HUES64 (cell line): ENCODE measurements at regions not wholly inside any gene's neighbourhood (a gene's known extent, or its start where the extent isn't known, plus 50 kb on each side); places are given as distances from the start of the nearest gene placed in this dataset.
A peak's percentile ranks its signal among the peaks of the same experiment; 100 is the strongest.
"Not testable (repeated sequence)": the region's sequence is repeated elsewhere in the genome, so short reads cannot be mapped to it uniquely, and the experiment has no call there.

Experiments used
- H3K27ac ChIP-seq: 2 replicates; pipeline ENCODE4 v1.7.0; 2013; ENCODE audit warnings: low read depth, low read length, inconsistent platforms
- H3K27me3 ChIP-seq: 2 replicates; pipeline ENCODE4 v1.6.1; 2013; ENCODE audit warnings: mild to moderate bottlenecking, low read length; ENCODE audit not compliant: insufficient read depth
- H3K36me3 ChIP-seq: 2 replicates; pipeline ENCODE4 v1.6.1; 2013; ENCODE audit warnings: mild to moderate bottlenecking, low read length; ENCODE audit not compliant: insufficient read depth
- H3K4me1 ChIP-seq: 2 replicates; pipeline ENCODE4 v1.6.1; 2013; ENCODE audit warnings: mild to moderate bottlenecking, low read length, moderate library complexity; ENCODE audit not compliant: insufficient read depth
- H3K4me3 ChIP-seq: 2 replicates; pipeline ENCODE4 v1.5.1; 2013; ENCODE audit warnings: mild to moderate bottlenecking, low read length, moderate library complexity
- H3K9ac ChIP-seq: 2 replicates; pipeline ENCODE4 v1.6.1; 2013; ENCODE audit warnings: mild to moderate bottlenecking, low read depth, low read length
- H3K9me3 ChIP-seq: 2 replicates; pipeline ENCODE4 v1.6.1; 2013; ENCODE audit warnings: low read depth, low read length; ENCODE audit not compliant: insufficient read depth
- WGBS: fragments of 150-250, 120-280 bp; methylation state at CpG from one replicate; pipeline ENCODE4 v1.1.7; 2013; ENCODE audit warnings: missing lambda C conversion rate; 5-methylcytosine and 5-hydroxymethylcytosine counted together

- H3K9me3 ChIP-seq, H3K4me1 ChIP-seq, H3K36me3 ChIP-seq, H3K9ac ChIP-seq, H3K27ac ChIP-seq, H3K27me3 ChIP-seq, H3K4me3 ChIP-seq: not testable (repeated sequence)
- no CpG with 5 or more reads among the region's 3 CpGs for WGBS
Observed at GRCh38 chr1:144516172-144516571, 54.7 kb upstream of the NBPF15 start.

DNA sequence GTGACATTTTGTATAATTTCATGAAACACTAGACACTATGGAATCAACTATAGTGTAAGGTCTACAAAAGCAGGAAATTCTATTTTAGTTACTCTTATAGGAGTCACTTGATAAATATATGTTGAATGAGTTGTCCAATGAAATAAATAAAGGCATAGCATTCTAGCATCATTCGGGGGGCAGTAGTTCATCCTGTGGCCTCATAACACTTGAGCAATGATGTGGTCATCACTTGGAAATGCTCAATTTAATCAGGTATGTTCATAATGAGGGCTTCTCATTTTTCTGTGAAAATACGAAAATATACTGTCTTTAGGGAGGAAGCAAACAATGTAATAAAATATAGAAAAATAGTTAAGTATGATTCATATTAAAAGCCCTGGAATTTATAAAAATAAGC lies 55.4 kb upstream of the NBPF15 start:
- H3K4me3 ChIP-seq, H3K27ac ChIP-seq: not testable (repeated sequence)
- no CpG with 5 or more reads among the region's 2 CpGs for WGBS

GRCh38 chr1:144518439-144518838 lies 57.0 kb upstream of the NBPF15 start:
- not testable (repeated sequence) for H3K27ac ChIP-seq, H3K4me1 ChIP-seq, H3K36me3 ChIP-seq, H3K27me3 ChIP-seq, H3K9ac ChIP-seq, H3K4me3 ChIP-seq, H3K9me3 ChIP-seq
- WGBS: 79% methylated on average over 4 of the region's 9 CpGs

More for the DNA sequence above, 55.4 kb upstream of the NBPF15 start:
- not testable (repeated sequence) for H3K4me1 ChIP-seq, H3K27me3 ChIP-seq, H3K9ac ChIP-seq, H3K9me3 ChIP-seq, H3K36me3 ChIP-seq

DNA sequence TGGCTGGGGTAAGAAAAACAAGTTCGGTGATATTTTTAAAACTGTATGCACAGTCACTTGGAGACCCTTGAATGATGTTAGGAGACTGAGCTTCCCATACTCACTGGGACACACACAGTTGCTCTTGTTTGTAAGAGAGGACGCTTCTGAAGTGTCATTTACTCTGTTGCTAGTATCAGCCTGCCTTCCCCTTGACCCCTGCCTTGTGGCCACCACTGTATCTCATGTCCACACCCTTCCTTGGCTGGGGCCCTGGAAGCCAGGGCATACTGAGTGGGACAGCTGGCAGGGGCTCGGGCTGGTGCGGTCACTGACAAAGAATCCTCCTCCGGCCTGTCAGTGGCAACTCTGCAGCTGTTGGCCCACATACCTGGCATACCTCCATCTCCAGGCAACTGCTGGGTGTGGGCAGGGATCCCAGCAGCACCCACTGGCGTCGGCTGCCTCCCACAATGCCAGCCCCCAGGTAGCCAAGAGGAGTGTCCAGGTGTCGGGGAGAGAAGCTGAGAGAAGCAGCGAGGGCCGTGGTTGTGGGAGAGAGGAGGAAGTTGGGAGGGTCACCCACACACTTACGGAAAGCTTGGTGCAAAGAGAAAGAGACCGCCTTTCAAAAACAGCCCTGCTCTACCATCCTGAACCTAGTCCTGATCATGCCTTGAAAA lies 58.2 kb upstream of the NBPF15 start:
- not testable (repeated sequence) for H3K4me3 ChIP-seq, H3K4me1 ChIP-seq, H3K9me3 ChIP-seq, H3K27ac ChIP-seq, H3K27me3 ChIP-seq, H3K36me3 ChIP-seq, H3K9ac ChIP-seq
- 51% methylated on average over 6 of the region's 12 CpGs for WGBS

DNA sequence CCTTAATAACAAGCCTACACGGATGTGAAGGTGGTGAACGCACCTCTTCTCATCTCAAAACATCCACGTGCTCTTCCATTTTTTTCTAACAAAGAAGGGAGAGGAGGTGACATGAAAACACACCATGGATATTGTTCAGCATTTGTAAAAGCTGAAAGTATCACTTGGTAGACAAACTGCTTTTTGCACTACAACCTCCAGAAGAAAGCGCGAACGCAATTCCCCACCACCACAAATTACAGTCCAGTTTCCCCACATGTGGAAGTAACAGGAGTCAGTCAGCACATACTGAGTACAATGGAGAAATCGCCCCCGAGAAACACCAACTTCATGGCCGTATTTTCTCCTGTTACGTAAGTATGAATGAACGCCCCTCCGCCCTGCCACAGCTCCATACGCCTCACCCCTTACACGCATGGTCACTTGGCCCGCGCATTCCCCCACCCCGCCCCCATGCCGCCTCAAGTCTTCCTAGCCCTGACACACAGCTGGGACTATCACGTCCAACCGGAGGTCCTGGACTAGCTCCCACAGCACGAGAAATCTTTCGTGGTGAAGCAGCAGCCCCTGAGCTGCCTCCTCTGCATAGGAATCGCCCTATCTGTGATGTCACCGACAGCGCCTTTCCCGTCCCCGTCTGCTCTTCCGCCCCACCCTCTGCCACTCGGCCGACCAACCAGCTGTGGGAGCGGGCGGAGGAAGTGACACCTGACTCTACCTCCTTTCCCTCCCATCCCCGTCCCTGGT lies 62.4 kb upstream of the NBPF15 start:
- Histone ChIP-seq H3K4me3 (peak overlapping the region; percentile 41), H3K27ac (peak overlapping the region; percentile 96), H3K9ac (peak overlapping the region; percentile 94)
- H3K27me3 ChIP-seq, H3K4me1 ChIP-seq, H3K9me3 ChIP-seq, H3K36me3 ChIP-seq: not testable (repeated sequence)
- WGBS: 10% methylated on average over 28 of the region's 33 CpGs

DNA sequence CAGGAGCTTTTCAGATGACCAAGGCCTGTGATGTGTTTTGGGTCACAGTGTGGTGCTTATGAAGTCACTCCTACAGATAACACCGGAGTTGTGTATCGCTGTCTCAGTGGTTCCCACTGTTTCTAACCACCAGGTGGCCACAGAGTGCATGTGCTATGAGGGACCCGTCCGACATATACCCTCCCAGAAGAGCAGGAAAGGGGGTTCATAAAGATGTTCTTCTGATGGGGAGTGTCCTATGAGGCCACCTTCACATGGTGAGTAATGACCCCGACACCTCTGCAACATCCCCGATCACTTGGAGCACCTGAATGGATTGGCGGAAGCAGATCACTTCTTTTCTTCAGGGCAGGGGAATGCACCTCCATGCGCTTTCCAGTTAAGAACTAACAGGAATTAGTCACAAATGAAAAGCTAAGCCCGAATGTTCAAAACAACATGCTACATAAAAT lies 60.5 kb upstream of the PPIAL4F start:
- not testable (repeated sequence) for H3K9me3 ChIP-seq, H3K4me1 ChIP-seq, H3K36me3 ChIP-seq, H3K27me3 ChIP-seq, H3K27ac ChIP-seq, H3K4me3 ChIP-seq, H3K9ac ChIP-seq
- 65% methylated on average over 5 of the region's 9 CpGs for WGBS

GRCh38 chr1:144533480-144533879 lies 59.2 kb upstream of the PPIAL4F start:
- not testable (repeated sequence) for H3K27me3 ChIP-seq, H3K4me1 ChIP-seq, H3K4me3 ChIP-seq, H3K9me3 ChIP-seq, H3K36me3 ChIP-seq, H3K9ac ChIP-seq, H3K27ac ChIP-seq
- 79% methylated on average over 3 of the region's 3 CpGs for WGBS

DNA sequence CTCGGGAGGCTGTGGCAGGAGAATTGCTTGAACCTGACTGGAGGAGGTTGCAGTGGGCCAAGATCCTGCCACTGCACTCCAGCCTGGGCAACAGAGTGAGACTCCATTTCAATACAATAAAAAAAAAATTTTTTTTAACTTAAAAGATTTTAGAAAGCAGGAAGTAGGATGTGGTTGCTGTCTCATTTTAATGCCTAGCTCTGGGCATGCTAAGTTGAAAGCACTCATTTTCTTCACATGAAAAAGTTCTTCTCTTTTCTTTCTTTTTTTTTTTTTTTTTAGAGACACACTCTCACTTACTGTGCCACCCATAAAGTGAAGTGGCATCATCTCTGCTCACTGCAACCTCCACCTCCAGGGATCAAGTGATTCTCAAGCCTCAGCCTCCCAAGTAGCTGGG lies 58.4 kb upstream of the PPIAL4F start:
- H3K9ac ChIP-seq, H3K4me1 ChIP-seq, H3K27ac ChIP-seq, H3K9me3 ChIP-seq, H3K27me3 ChIP-seq, H3K4me3 ChIP-seq, H3K36me3 ChIP-seq: not testable (repeated sequence)
- 92% methylated on average over 1 of the region's 1 CpG for WGBS

DNA sequence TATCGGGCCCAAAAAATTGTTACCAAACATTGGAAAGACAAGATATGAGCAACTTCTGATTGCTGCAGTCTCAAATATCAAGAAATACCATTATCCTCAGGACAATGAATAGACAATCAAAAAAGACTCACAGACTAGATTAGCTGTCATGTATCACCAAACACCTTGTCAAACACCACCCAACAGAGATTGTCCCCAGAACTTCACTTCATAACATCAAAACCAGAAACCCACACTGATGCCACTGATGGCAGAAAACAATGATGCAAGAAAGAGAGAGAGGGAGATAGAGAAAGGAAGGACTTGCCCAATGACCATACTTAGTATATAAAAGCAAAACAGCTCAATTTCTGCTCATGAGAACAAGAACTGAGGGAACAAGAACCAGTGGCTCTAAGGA lies 56.0 kb upstream of the PPIAL4F start:
- 100% methylated on average over 1 of the region's 1 CpG for WGBS
- not testable (repeated sequence) for H3K4me1 ChIP-seq, H3K9me3 ChIP-seq, H3K27me3 ChIP-seq, H3K9ac ChIP-seq, H3K27ac ChIP-seq, H3K4me3 ChIP-seq, H3K36me3 ChIP-seq

DNA sequence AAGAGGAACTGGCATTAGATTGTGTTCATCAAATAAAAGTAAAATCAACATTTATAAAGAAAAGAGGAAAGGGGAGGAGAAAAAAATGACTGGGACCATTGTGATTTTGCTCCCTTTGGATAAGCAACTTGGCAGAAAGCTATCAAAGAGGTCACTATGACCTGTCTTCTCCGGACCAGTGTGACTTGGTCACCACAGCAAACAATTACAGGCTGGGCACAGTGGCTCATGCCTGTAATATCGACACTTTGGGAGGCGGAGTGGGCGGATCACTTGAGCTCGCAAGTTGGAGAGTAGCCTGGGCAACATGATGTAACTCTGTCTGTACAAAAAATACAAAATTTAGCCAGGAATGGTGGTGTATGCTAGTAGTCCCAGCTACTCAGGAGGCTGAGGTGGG lies 55.5 kb upstream of the PPIAL4F start:
- H3K9ac ChIP-seq, H3K9me3 ChIP-seq, H3K4me3 ChIP-seq, H3K36me3 ChIP-seq, H3K27me3 ChIP-seq, H3K27ac ChIP-seq, H3K4me1 ChIP-seq: not testable (repeated sequence)
- WGBS: 97% methylated on average over 4 of the region's 5 CpGs

- H3K4me3 ChIP-seq, H3K4me1 ChIP-seq, H3K27ac ChIP-seq, H3K9me3 ChIP-seq, H3K27me3 ChIP-seq, H3K9ac ChIP-seq, H3K36me3 ChIP-seq: not testable (repeated sequence)
- 97% methylated on average over 6 of the region's 6 CpGs for WGBS
Observed at GRCh38 chr1:144538736-144539135, 54.0 kb upstream of the PPIAL4F start.
